H1 (cell line): ENCODE measurements at regions not wholly inside any gene's neighbourhood (a gene's known extent, or its start where the extent isn't known, plus 50 kb on each side); places are given as distances from the start of the nearest gene placed in this dataset.

Experiments
- CTCF ChIA-PET: fragments of 300-600 bp; sonication (Branson Sonifier 250); formaldehyde crosslinking; loops from one replicate; lab custom pipeline; 2021; ENCODE audit not compliant: partially characterized antibody; lab: Charles Lee
- POLR2A ChIA-PET: fragments of 300-600 bp; sonication (Branson Sonifier 250); formaldehyde crosslinking; loops from one replicate; lab custom pipeline; 2021; ENCODE audit warnings: inconsistent platforms; ENCODE audit not compliant: partially characterized antibody; lab: Charles Lee
- DNase-seq, 2 experiments: peaks; one replicate each; pipeline versions ENCODE4 v3.0.0 to v3.0.0-alpha.2; 2010 to 2022; ENCODE audit warnings: low spot score in 2 of 2, low read depth in 1 of 2, mixed read lengths in 1 of 2
- FAIRE-seq: peaks from 2 replicates; lab custom pipeline; 2011; peaks lifted over from hg19 to GRCh38; lab: Jason Lieb, UNC
- H2AFZ ChIP-seq: 2 replicates; pipeline ENCODE4 v1.8.1; 2012; ENCODE audit warnings: low read length, inconsistent platforms
- H2AK5ac ChIP-seq: 2 replicates; pipeline ENCODE4 v1.6.1; 2013; ENCODE audit warnings: low read depth, low read length
- H2BK120ac ChIP-seq: replicated peaks from 2 replicates; pipeline ENCODE3; 2013; ENCODE audit warnings: low read depth, low read length, inconsistent platforms
- H2BK12ac ChIP-seq: 2 replicates; pipeline ENCODE4 v1.6.1; 2013; ENCODE audit warnings: low read depth, low read length
- H2BK15ac ChIP-seq: 2 replicates; pipeline ENCODE4 v1.6.1; 2013; ENCODE audit warnings: low read length
- H2BK20ac ChIP-seq: 2 replicates; pipeline ENCODE4 v1.6.1; 2013; ENCODE audit warnings: low read length
- H2BK5ac ChIP-seq: 2 replicates; pipeline ENCODE4 v1.6.1; 2013; ENCODE audit warnings: low read depth, low read length
- H3K14ac ChIP-seq: 2 replicates; pipeline ENCODE4 v1.6.1; 2013; ENCODE audit warnings: inconsistent platforms; ENCODE audit not compliant: insufficient read length
- H3K18ac ChIP-seq: 2 replicates; pipeline ENCODE4 v1.6.1; 2013; ENCODE audit warnings: low read length; ENCODE audit errors: extremely low read depth
- H3K23ac ChIP-seq: 2 replicates; pipeline ENCODE4 v1.6.1; 2013; ENCODE audit warnings: inconsistent platforms; ENCODE audit not compliant: insufficient read length
- H3K23me2 ChIP-seq: 2 replicates; pipeline ENCODE4 v1.6.1; 2013; ENCODE audit warnings: low read depth, low read length
- H3K27ac ChIP-seq: 2 replicates; pipeline ENCODE4 v1.6.1; 2011; ENCODE audit warnings: low read depth, low read length, inconsistent platforms
- H3K27me3 ChIP-seq, 4 experiments: replicated peaks in 1 of 4; 1 replicate in 1 of 4; 2 replicates in 3 of 4; pipeline versions ENCODE4 v1.6.1 to v1.8.1; 2011 to 2013; ENCODE audit warnings: low read length in 3 of 4, mild to moderate bottlenecking in 3 of 4, inconsistent platforms in 2 of 4, mixed read lengths in 2 of 4, moderate library complexity in 1 of 4; ENCODE audit not compliant: control insufficient read depth in 3 of 4, insufficient read depth in 3 of 4; ENCODE audit errors: extremely low read depth in 1 of 4
- H3K36me3 ChIP-seq, 4 experiments: 2 replicates each; pipeline versions ENCODE4 v1.6.1 to v1.8.1; 2011 to 2013; ENCODE audit warnings: mild to moderate bottlenecking in 4 of 4, low read length in 3 of 4, moderate library complexity in 2 of 4, control low read depth in 1 of 4, inconsistent platforms in 1 of 4; ENCODE audit not compliant: insufficient read depth in 4 of 4, control insufficient read depth in 2 of 4
- H3K4ac ChIP-seq: replicated peaks from 2 replicates; pipeline ENCODE3; 2013; ENCODE audit warnings: low read length, low read depth, mixed read lengths, inconsistent platforms; ENCODE audit not compliant: insufficient read length
- H3K4me1 ChIP-seq, 4 experiments: replicated peaks in 1 of 4; 1 replicate in 1 of 4; 2 replicates in 3 of 4; pipeline versions ENCODE4 v1.6.1 to v1.8.1; 2011 to 2013; ENCODE audit warnings: low read length in 3 of 4, inconsistent platforms in 2 of 4, mixed read lengths in 1 of 4; ENCODE audit not compliant: insufficient read depth in 4 of 4, control insufficient read depth in 3 of 4
- H3K4me2 ChIP-seq, 2 experiments: 2 replicates each; pipeline versions ENCODE4 v1.6.1 to v1.8.1; 2011 to 2013; ENCODE audit warnings: low read depth in 2 of 2, low read length in 2 of 2, control low read depth in 1 of 2, inconsistent platforms in 1 of 2, mild to moderate bottlenecking in 1 of 2; ENCODE audit not compliant: insufficient read depth in 1 of 2
- H3K4me3 ChIP-seq, 4 experiments: fragments of 200-600, 300-600 bp in 1 of 4; sonication (generic), shearing (Covaris generic), sonication (Bioruptor Twin) in 1 of 4; 2 replicates each; pipeline versions ENCODE4 v1.5.1 to v1.8.1; 2011 to 2016; ENCODE audit warnings: low read length in 4 of 4, low read depth in 3 of 4, control low read depth in 2 of 4, inconsistent platforms in 2 of 4, mild to moderate bottlenecking in 2 of 4, mixed read lengths in 1 of 4, moderate library complexity in 1 of 4; ENCODE audit not compliant: insufficient read depth in 2 of 4; ENCODE audit errors: extremely low read depth in 1 of 4
- H3K56ac ChIP-seq: replicated peaks from 2 replicates; pipeline ENCODE3; 2013; ENCODE audit warnings: low read depth, mild to moderate bottlenecking, mixed read lengths, low read length, inconsistent platforms; ENCODE audit not compliant: insufficient read length
- H3K79me1 ChIP-seq: 2 replicates; pipeline ENCODE4 v1.6.1; 2013; ENCODE audit warnings: low read depth, low read length, control low read depth
- H3K79me2 ChIP-seq, 2 experiments: 2 replicates each; pipeline versions ENCODE4 v1.6.1 to v1.8.1; 2012 to 2013; ENCODE audit warnings: low read length in 2 of 2, mild to moderate bottlenecking in 2 of 2, inconsistent platforms in 1 of 2; ENCODE audit not compliant: insufficient read depth in 2 of 2, control insufficient read depth in 1 of 2
- H3K9ac ChIP-seq, 4 experiments: replicated peaks in 1 of 4; 1 replicate in 1 of 4; 2 replicates in 3 of 4; pipeline versions ENCODE4 v1.6.1 to v1.8.1; 2011 to 2013; ENCODE audit warnings: low read depth in 3 of 4, low read length in 3 of 4, control low read depth in 2 of 4, mild to moderate bottlenecking in 2 of 4, moderate library complexity in 2 of 4, inconsistent platforms in 1 of 4; ENCODE audit errors: extremely low read depth in 1 of 4
- H3K9me3 ChIP-seq, 2 experiments: 2 replicates each; pipeline versions ENCODE4 v1.6.1 to v1.8.1; 2012 to 2013; ENCODE audit warnings: mild to moderate bottlenecking in 2 of 2, moderate library complexity in 2 of 2, control low read depth in 1 of 2, inconsistent platforms in 1 of 2, low read depth in 1 of 2, low read length in 1 of 2, mixed read lengths in 1 of 2; ENCODE audit not compliant: insufficient read depth in 2 of 2
- H4K20me1 ChIP-seq, 2 experiments: replicated peaks in 1 of 2; 2 replicates each; pipeline versions ENCODE3 to v1.8.1; 2011 to 2013; ENCODE audit warnings: inconsistent platforms in 2 of 2, low read length in 2 of 2, mild to moderate bottlenecking in 1 of 2; ENCODE audit not compliant: insufficient read depth in 2 of 2, control insufficient read depth in 1 of 2
- H4K5ac ChIP-seq: 2 replicates; pipeline ENCODE4 v1.6.1; 2013; ENCODE audit warnings: low read length, low read depth, mixed read lengths, inconsistent platforms; ENCODE audit not compliant: insufficient read length
- H4K8ac ChIP-seq: 2 replicates; pipeline ENCODE4 v1.8.0; 2013; ENCODE audit warnings: mild to moderate bottlenecking, moderate library complexity, low read length, inconsistent platforms; ENCODE audit not compliant: insufficient read depth; ENCODE audit errors: extremely low read depth
- H4K91ac ChIP-seq: replicated peaks from 2 replicates; pipeline ENCODE3; 2013; ENCODE audit warnings: low read length, mixed read lengths, inconsistent platforms; ENCODE audit not compliant: insufficient read length
- CHD2 ChIP-seq: IDR thresholded peaks from 2 replicates; pipeline ENCODE4 v1.6.1; 2012; ENCODE audit warnings: low read length, improper control_type of control experiment
- EZH2 ChIP-seq: fragments of 200-600 bp; sonication (generic); IDR thresholded peaks from 2 replicates; pipeline ENCODE4 v1.7.1; 2012; ENCODE audit warnings: low read depth, mild to moderate bottlenecking, moderate library complexity, low read length, inconsistent platforms; ENCODE audit not compliant: severe bottlenecking
- MAX ChIP-seq: IDR thresholded peaks from 2 replicates; pipeline ENCODE4 v1.6.1; 2012; ENCODE audit warnings: inconsistent platforms
- NANOG ChIP-seq: IDR thresholded peaks from 2 replicates; pipeline ENCODE4 v1.6.1; 2011; ENCODE audit warnings: low read length, low read depth, mild to moderate bottlenecking, inconsistent platforms; ENCODE audit not compliant: insufficient read depth, poor library complexity, severe bottlenecking
- RBBP5 ChIP-seq: IDR thresholded peaks from 2 replicates; pipeline ENCODE4 v1.7.1; 2012; ENCODE audit warnings: low read depth, mild to moderate bottlenecking, inconsistent platforms, low read length, moderate library complexity, borderline replicate concordance
- WGBS, 2 experiments: shearing (Covaris generic) in 1 of 2; methylation state at CpG; one replicate each; pipeline versions ENCODE4 v1.1.6 to v1.1.7; 2013 to 2015; ENCODE audit warnings: low lambda C conversion rate in 2 of 2, mixed read lengths in 2 of 2, inconsistent platforms in 1 of 2, low coverage in 1 of 2, missing lambda C conversion rate in 1 of 2; ENCODE audit not compliant: insufficient replicate concordance in 2 of 2, insufficient coverage in 1 of 2, insufficient read length in 1 of 2; ENCODE audit errors: extremely low coverage in 1 of 2, missing lambda C conversion rate in 1 of 2; 5-methylcytosine and 5-hydroxymethylcytosine counted together

- CTCF ChIA-PET: interaction anchor here (1.2 kb wide), 1 partner anchor 14 kb away, joined by 3 read pairs; no protein-coding TSS in a partner anchor
- peak in 1 of 2 experiments; percentile 47 for DNase-seq
- 44% methylated on average over 5 of the region's 5 CpGs; no CpG with 5 or more reads in 1 of the 2 experiments for WGBS, 2 experiments
These were observed 1672.9 kb upstream of the WWC1 start for GRCh38 chr5:166618526-166618925.

More at GRCh38 chr5:166618526-166618925, 1672.9 kb upstream of the WWC1 start:
- Histone ChIP-seq H3K27ac (no peak overlapping the region), H3K79me1 (no peaks in the 10 kb centered on the region), H2AFZ (no peak overlapping the region), H2BK15ac (no peak overlapping the region), H3K14ac (no peak overlapping the region), H3K56ac (no peak overlapping the region), H4K20me1 (no peaks in the 10 kb centered on the region), H3K23ac (no peak overlapping the region), H3K9me3 (no peaks in the 10 kb centered on the region), H4K91ac (no peak overlapping the region), H3K4me2 (no peak overlapping the region), H2BK120ac (no peak overlapping the region), H3K4me3 (no peak overlapping the region), H2BK5ac (no peak overlapping the region), H4K8ac (no peak overlapping the region), H4K5ac (no peak overlapping the region), H2BK20ac (no peak overlapping the region), H3K27me3 (no peaks in the 10 kb centered on the region), H2AK5ac (no peak overlapping the region), H3K36me3 (no peaks in the 10 kb centered on the region), H3K79me2 (no peaks in the 10 kb centered on the region), H3K9ac (no peak overlapping the region), H3K4me1 (no peaks in the 10 kb centered on the region), H3K4ac (no peak overlapping the region), H3K18ac (no peak overlapping the region), H2BK12ac (no peak overlapping the region; the same call in 1 of the 2 replicates), H3K23me2 (no peaks in the 10 kb centered on the region)
- POLR2A ChIA-PET: no interaction called here
- TF ChIP-seq NANOG: peak; percentile 30
- TF ChIP-seq CHD2: no peak
- TF ChIP-seq RBBP5: no peak
- no peak for TF ChIP-seq MAX
- no peak for TF ChIP-seq EZH2
- FAIRE-seq: no peak
